RCC 7860 (cell line): ENCODE measurements at regions not wholly inside any gene's neighbourhood (a gene's known extent, or its start where the extent isn't known, plus 50 kb on each side); places are given as distances from the start of the nearest gene placed in this dataset.

ENCODE experiments used
- DNase-seq: peaks from one replicate; pipeline ENCODE4 v3.0.0-alpha.2; 2015; ENCODE audit warnings: low spot score
- FAIRE-seq: peaks from 2 replicates; lab custom pipeline; 2012; peaks lifted over from hg19 to GRCh38; lab: Jason Lieb, UNC

GRCh38 chr10:31140716-31141115 is 109.1 kb upstream of the ZNF438 start:
- DNase-seq: no peak
- no peak for FAIRE-seq

- peak; percentile 92 for FAIRE-seq
- peak; percentile 80 for DNase-seq
Measured at GRCh38 chr10:31142026-31142425, 110.4 kb upstream of the ZNF438 start.

- DNase-seq (no peak), FAIRE-seq (no peak)
Measured at GRCh38 chr10:31143331-31143935, 111.8 kb upstream of the ZNF438 start.

- no peak for FAIRE-seq
- no peak for DNase-seq
Measured at GRCh38 chr10:31145986-31146385, 114.3 kb upstream of the ZNF438 start.

- FAIRE-seq: peak; percentile 67
- DNase-seq: peak; percentile 80
Measured at GRCh38 chr10:31146491-31147209, 115.0 kb upstream of the ZNF438 start.

GRCh38 chr10:31147210-31147608 is 115.5 kb upstream of the ZNF438 start:
- no peak for DNase-seq
- no peak for FAIRE-seq

GRCh38 chr10:31148951-31149350 is 117.3 kb upstream of the ZNF438 start:
- DNase-seq (no peak), FAIRE-seq (no peak)

GRCh38 chr10:31149835-31150512 is 118.3 kb upstream of the ZNF438 start:
- no peak for FAIRE-seq
- DNase-seq: no peak

- DNase-seq (no peak), FAIRE-seq (no peak)
Measured at GRCh38 chr10:31151301-31151700, 119.6 kb upstream of the ZNF438 start.

GRCh38 chr10:31152421-31153135 is 120.9 kb upstream of the ZNF438 start:
- FAIRE-seq: no peak
- no peak for DNase-seq

GRCh38 chr10:31153161-31153560 is 121.5 kb upstream of the ZNF438 start:
- no peak for FAIRE-seq

GRCh38 chr10:31153692-31154091 is 122.0 kb upstream of the ZNF438 start:
- FAIRE-seq: no peak
- no peak for DNase-seq

More at GRCh38 chr10:31153161-31153560, 121.5 kb upstream of the ZNF438 start:
- DNase-seq: no peak

GRCh38 chr10:31154996-31155395 is 123.3 kb upstream of the ZNF438 start:
- FAIRE-seq: no peak

GRCh38 chr10:31157123-31158010 is 125.7 kb upstream of the ZNF438 start:
- DNase-seq (no peak), FAIRE-seq (no peak)

More at GRCh38 chr10:31154996-31155395, 123.3 kb upstream of the ZNF438 start:
- DNase-seq: no peak

- FAIRE-seq (no peak), DNase-seq (no peak)
Measured at GRCh38 chr10:31158011-31158658, 126.5 kb upstream of the ZNF438 start.

GRCh38 chr10:31166606-31167005 is 134.9 kb upstream of the ZNF438 start:
- FAIRE-seq: no peak
- DNase-seq: no peak

- FAIRE-seq (no peak), DNase-seq (no peak)
Measured at GRCh38 chr10:31170636-31171035, 139.0 kb upstream of the ZNF438 start.

- DNase-seq (no peak), FAIRE-seq (no peak)
Measured at GRCh38 chr10:31171402-31172083, 139.9 kb upstream of the ZNF438 start.

GRCh38 chr10:31172925-31173324 is 141.3 kb upstream of the ZNF438 start:
- no peak for FAIRE-seq

More at GRCh38 chr10:31172925-31173324, 141.3 kb upstream of the ZNF438 start:
- no peak for DNase-seq
